ENCODE measurements at regions not wholly inside any gene's neighbourhood (a gene's known extent, or its start where the extent isn't known, plus 50 kb on each side); places are given as distances from the start of the nearest gene placed in this dataset.

DNA sequence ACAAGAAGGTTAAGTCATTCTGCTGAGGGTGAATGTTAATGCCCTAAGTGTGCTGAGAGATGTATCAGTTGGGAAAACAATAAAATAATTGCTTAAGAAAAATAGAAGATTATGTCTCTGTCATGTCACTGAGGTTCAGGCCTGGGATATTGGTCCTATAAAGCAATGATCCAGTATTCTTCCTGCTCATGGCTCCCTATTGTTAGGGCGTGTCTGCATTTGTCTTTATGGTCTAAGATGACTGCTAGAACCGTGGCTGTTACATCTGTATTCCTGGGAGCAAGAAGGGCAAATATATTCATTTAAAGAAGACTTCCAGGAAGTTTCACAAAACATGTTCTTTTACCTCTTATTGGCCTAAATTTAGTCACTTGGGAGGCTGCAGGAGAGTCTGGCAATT is 125.0 kb downstream of the KCNE4 start:
- H3K4me3 ChIP-seq (replicated peaks in 1 of 3; ENCODE audit: low read depth in 2 of 3, low read length in 3 of 3) = no peak overlapping the region
- no peaks in the 10 kb centered on the region for H3K9me3 ChIP-seq (replicated peaks in 1 of 2; ENCODE audit: control insufficient read depth in 1 of 2, insufficient read depth in 1 of 2, low read length in 2 of 2)
- no peak for DNase-seq
- H3K27ac Mint-ChIP-seq = no peak overlapping the region
- peaks cover 0 to 2% (median 1%) of the 10 kb centered on the region in 3 donors for H3K27me3 Mint-ChIP-seq (ENCODE audit: low read depth in 3 of 3)
- no peaks in the 10 kb centered on the region for H3K36me3 Mint-ChIP-seq
- no peaks in the 10 kb centered on the region for H3K4me1 ChIP-seq (ENCODE audit: control insufficient read depth in 1 of 2, insufficient read depth in 2 of 2, low read length in 2 of 2)
- no peak overlapping the region for H3K9ac ChIP-seq (ENCODE audit: insufficient read depth, low read length, poor library complexity, severe bottlenecking)
- H3K36me3 ChIP-seq (replicated peaks in 1 of 2; ENCODE audit: control insufficient read depth in 1 of 2, insufficient read depth in 2 of 2, low read length in 2 of 2) = no peaks in the 10 kb centered on the region
- no peaks in the 10 kb centered on the region for H3K79me2 ChIP-seq (ENCODE audit: insufficient read depth, low read length)
- H3K27ac ChIP-seq (ENCODE audit: low read depth in 1 of 2, low read length in 2 of 2) = no peak overlapping the region
- TF ChIP-seq, protein P1, sequence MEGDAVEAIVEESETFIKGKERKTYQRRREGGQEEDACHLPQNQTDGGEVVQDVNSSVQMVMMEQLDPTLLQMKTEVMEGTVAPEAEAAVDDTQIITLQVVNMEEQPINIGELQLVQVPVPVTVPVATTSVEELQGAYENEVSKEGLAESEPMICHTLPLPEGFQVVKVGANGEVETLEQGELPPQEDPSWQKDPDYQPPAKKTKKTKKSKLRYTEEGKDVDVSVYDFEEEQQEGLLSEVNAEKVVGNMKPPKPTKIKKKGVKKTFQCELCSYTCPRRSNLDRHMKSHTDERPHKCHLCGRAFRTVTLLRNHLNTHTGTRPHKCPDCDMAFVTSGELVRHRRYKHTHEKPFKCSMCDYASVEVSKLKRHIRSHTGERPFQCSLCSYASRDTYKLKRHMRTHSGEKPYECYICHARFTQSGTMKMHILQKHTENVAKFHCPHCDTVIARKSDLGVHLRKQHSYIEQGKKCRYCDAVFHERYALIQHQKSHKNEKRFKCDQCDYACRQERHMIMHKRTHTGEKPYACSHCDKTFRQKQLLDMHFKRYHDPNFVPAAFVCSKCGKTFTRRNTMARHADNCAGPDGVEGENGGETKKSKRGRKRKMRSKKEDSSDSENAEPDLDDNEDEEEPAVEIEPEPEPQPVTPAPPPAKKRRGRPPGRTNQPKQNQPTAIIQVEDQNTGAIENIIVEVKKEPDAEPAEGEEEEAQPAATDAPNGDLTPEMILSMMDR (IDR thresholded peaks at IDR 0.05) = no peak
- no peak overlapping the region for H2AFZ ChIP-seq (ENCODE audit: insufficient read depth, low read depth, low read length, poor library complexity, severe bottlenecking)
- intact Hi-C loops (cut with micrococcal nuclease) = no loop called here
- H3K9me3 Mint-ChIP-seq = peaks cover 0 to 3% (median 0%) of the 10 kb centered on the region in 7 donors
- no peaks in the 10 kb centered on the region for H3K4me1 Mint-ChIP-seq
- no peaks in the 10 kb centered on the region for H4K20me1 ChIP-seq (ENCODE audit: insufficient read depth, low read length)
- no peak overlapping the region for H3K4me2 ChIP-seq (replicated peaks; ENCODE audit: extremely low read depth, low read length, poor library complexity, severe bottlenecking)
- H3K4me3 Mint-ChIP-seq = no peak overlapping the region
- H3K27me3 ChIP-seq (ENCODE audit: control insufficient read depth in 2 of 2, insufficient read depth in 2 of 2, low read length in 2 of 2) = no peaks in the 10 kb centered on the region
- 100% methylated on average over 1 of the region's 2 CpGs for WGBS (ENCODE audit: insufficient coverage)

DNA sequence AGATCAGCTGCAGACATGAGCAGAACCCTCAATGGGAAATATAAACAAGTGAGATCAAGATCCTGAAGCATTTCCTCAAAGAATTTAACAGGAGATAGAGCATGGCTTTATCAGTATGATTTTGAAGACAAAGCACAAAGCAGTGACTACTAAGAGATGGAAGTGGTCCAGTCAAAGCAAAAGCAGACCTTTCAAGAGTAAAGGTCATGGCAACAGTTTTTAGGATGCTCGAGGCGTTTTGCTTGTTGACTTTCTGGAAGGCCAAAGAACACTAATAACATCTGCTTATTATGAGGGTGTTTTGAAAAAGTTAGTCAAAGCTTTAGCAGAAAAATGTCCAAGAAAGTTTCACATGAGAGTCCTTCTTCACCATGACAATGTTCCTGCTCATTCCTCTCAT is 128.5 kb downstream of the KCNE4 start:
- H3K4me3 ChIP-seq (replicated peaks in 1 of 3; ENCODE audit: low read depth in 2 of 3, low read length in 3 of 3) = no peak overlapping the region
- peaks cover 0 to 2% (median under 1%) of the 10 kb centered on the region in 3 donors for H3K27me3 Mint-ChIP-seq (ENCODE audit: low read depth in 3 of 3)
- no peaks in the 10 kb centered on the region for H3K79me2 ChIP-seq (ENCODE audit: insufficient read depth, low read length)
- intact Hi-C loops (cut with micrococcal nuclease) = no loop called here
- no peaks in the 10 kb centered on the region for H3K27me3 ChIP-seq (ENCODE audit: control insufficient read depth in 2 of 2, insufficient read depth in 2 of 2, low read length in 2 of 2)
- TF ChIP-seq, protein P1 (IDR thresholded peaks at IDR 0.05) = no peak
- H3K4me1 ChIP-seq (ENCODE audit: control insufficient read depth in 1 of 2, insufficient read depth in 2 of 2, low read length in 2 of 2) = no peaks in the 10 kb centered on the region
- WGBS (ENCODE audit: insufficient coverage) = no CpG with 5 or more reads among the region's 2 CpGs
- no peaks in the 10 kb centered on the region for H3K36me3 ChIP-seq (replicated peaks in 1 of 2; ENCODE audit: control insufficient read depth in 1 of 2, insufficient read depth in 2 of 2, low read length in 2 of 2)
- no peak for DNase-seq
- no peaks in the 10 kb centered on the region for H3K36me3 Mint-ChIP-seq
- H3K9me3 ChIP-seq (replicated peaks in 1 of 2; ENCODE audit: control insufficient read depth in 1 of 2, insufficient read depth in 1 of 2, low read length in 2 of 2) = no peaks in the 10 kb centered on the region
- H4K20me1 ChIP-seq (ENCODE audit: insufficient read depth, low read length) = no peaks in the 10 kb centered on the region
- no peaks in the 10 kb centered on the region for H3K4me1 Mint-ChIP-seq
- H3K9ac ChIP-seq (ENCODE audit: insufficient read depth, low read length, poor library complexity, severe bottlenecking) = no peak overlapping the region
- H3K27ac Mint-ChIP-seq = no peak overlapping the region
- H3K9me3 Mint-ChIP-seq = no peaks in the 10 kb centered on the region
- H3K4me3 Mint-ChIP-seq = no peak overlapping the region
- no peak overlapping the region for H2AFZ ChIP-seq (ENCODE audit: insufficient read depth, low read depth, low read length, poor library complexity, severe bottlenecking)
- no peak overlapping the region for H3K27ac ChIP-seq (ENCODE audit: low read depth in 1 of 2, low read length in 2 of 2)
- H3K4me2 ChIP-seq (replicated peaks; ENCODE audit: extremely low read depth, low read length, poor library complexity, severe bottlenecking) = no peak overlapping the region
